ENCODE measurements at regions not wholly inside any gene's neighbourhood (a gene's known extent, or its start where the extent isn't known, plus 50 kb on each side); places are given as distances from the start of the nearest gene placed in this dataset.

DNA sequence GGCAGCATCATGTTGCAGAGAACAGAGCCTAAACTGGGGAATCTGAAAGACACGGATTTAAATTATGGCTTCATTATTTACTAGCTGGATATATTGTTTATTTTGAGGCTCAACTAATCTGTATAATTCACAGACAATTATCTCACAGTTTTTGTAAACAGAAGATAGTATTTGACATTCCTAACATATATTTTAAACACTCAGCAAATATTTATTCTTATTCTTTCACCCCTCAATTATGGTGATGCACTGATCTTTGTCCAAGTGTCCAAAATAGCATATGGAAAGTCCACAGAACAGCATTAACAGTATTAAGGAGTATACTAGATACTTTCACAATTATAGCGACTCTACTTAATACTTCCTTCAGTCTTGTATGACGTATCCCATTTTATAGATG lies 257.0 kb downstream of the ADGRG6 start:
- CTCF ChIA-PET = interaction anchor here (1.4 kb wide), 1 partner anchor 7 kb away, joined by 4 read pairs; no protein-coding TSS in a partner anchor
- peaks cover 2% of the 10 kb centered on the region for H3K9me3 Mint-ChIP-seq
- no peaks in the 10 kb centered on the region for H3K36me3 Mint-ChIP-seq (ENCODE audit: low read depth)
- peaks cover 2% of the 10 kb centered on the region for H3K27me3 Mint-ChIP-seq
- H3K27ac Mint-ChIP-seq = no peak overlapping the region
- ATAC-seq (ENCODE audit: low read depth) (no peak), DNase-seq (no peak)
- POLR2A ChIA-PET = no interaction called here
- H3K4me1 Mint-ChIP-seq = no peaks in the 10 kb centered on the region
- intact Hi-C loops (cut with micrococcal nuclease) = no loop called here
- TF ChIP-seq, protein P1, sequence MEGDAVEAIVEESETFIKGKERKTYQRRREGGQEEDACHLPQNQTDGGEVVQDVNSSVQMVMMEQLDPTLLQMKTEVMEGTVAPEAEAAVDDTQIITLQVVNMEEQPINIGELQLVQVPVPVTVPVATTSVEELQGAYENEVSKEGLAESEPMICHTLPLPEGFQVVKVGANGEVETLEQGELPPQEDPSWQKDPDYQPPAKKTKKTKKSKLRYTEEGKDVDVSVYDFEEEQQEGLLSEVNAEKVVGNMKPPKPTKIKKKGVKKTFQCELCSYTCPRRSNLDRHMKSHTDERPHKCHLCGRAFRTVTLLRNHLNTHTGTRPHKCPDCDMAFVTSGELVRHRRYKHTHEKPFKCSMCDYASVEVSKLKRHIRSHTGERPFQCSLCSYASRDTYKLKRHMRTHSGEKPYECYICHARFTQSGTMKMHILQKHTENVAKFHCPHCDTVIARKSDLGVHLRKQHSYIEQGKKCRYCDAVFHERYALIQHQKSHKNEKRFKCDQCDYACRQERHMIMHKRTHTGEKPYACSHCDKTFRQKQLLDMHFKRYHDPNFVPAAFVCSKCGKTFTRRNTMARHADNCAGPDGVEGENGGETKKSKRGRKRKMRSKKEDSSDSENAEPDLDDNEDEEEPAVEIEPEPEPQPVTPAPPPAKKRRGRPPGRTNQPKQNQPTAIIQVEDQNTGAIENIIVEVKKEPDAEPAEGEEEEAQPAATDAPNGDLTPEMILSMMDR (IDR thresholded peaks at IDR 0.05) = no peak
- H3K4me3 Mint-ChIP-seq = no peak overlapping the region

DNA sequence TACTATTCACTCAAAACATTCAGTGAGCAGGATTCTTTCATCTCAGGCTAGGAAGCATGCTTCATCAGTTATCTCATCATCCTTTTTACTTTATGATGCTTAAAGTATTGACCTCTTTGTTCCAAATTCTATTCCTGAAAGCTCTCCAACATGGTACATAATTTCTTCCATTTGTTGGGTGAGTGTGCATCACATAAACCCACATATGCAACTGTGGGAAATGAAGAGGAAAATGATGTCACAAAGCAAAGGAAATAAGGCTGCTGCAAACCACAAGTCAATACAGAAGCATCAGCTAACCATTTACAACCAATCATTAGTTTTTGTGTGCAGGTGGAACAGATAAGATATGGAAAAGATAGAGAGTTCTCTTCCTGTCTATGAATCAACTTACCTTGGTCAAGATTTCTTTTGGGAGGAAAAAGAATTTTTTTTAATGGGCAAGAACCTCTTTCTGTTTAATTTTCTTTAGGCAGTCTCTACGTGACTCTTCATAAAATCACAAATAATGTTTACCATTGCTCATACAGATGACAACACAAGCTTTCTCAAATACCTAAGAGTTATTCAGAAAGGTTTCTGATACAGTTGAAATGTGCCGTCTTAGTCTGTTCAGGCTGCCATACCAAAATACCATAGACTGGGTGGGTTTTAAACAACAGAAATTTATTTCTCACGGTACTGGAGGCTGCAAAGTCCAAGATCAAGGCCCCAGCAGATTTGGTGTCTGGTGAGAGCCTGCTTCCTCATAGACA lies 259.9 kb downstream of the ADGRG6 start:
- POLR2A ChIA-PET = no interaction called here
- no peak overlapping the region for H3K4me3 Mint-ChIP-seq
- no peaks in the 10 kb centered on the region for H3K36me3 Mint-ChIP-seq (ENCODE audit: low read depth)
- intact Hi-C loops (cut with micrococcal nuclease) = no loop called here
- no peak overlapping the region for H3K27ac Mint-ChIP-seq
- no peaks in the 10 kb centered on the region for H3K4me1 Mint-ChIP-seq
- peaks cover 2% of the 10 kb centered on the region for H3K27me3 Mint-ChIP-seq
- ATAC-seq (ENCODE audit: low read depth) (no peak), DNase-seq (no peak)
- H3K9me3 Mint-ChIP-seq = peaks cover 2% of the 10 kb centered on the region
- TF ChIP-seq, protein P1 (IDR thresholded peaks at IDR 0.05) = no peak
- CTCF ChIA-PET = no interaction called here

DNA sequence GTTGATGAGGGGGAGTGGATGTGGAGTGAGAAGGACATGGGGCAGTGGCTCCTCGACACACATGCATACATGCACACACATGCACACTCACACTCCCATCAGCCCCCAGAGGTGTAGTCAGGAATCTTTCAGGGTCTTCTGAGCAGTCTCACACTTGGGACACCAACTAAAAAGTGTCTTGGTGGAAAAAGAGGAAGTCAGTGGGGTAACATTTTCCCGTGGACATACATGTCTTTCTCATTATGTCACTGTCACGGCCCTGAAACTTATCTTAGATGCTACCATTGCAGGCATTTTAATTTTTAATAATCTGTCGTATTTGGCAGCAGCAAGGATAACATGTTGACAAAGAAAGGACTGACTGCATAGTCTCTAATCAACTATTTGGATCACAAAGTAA lies 261.1 kb downstream of the ADGRG6 start:
- Mint-ChIP-seq H3K36me3 (ENCODE audit: low read depth) (no peaks in the 10 kb centered on the region), H3K9me3 (peaks cover 2% of the 10 kb centered on the region), H3K27ac (no peak overlapping the region), H3K4me1 (no peaks in the 10 kb centered on the region), H3K27me3 (peaks cover 2% of the 10 kb centered on the region), H3K4me3 (no peak overlapping the region)
- TF ChIP-seq, protein P1 (IDR thresholded peaks at IDR 0.05) = no peak
- ChIA-PET POLR2A (no interaction called here), CTCF (no interaction called here)
- ATAC-seq (ENCODE audit: low read depth) (no peak), DNase-seq (no peak)
- intact Hi-C loops (cut with micrococcal nuclease) = no loop called here

DNA sequence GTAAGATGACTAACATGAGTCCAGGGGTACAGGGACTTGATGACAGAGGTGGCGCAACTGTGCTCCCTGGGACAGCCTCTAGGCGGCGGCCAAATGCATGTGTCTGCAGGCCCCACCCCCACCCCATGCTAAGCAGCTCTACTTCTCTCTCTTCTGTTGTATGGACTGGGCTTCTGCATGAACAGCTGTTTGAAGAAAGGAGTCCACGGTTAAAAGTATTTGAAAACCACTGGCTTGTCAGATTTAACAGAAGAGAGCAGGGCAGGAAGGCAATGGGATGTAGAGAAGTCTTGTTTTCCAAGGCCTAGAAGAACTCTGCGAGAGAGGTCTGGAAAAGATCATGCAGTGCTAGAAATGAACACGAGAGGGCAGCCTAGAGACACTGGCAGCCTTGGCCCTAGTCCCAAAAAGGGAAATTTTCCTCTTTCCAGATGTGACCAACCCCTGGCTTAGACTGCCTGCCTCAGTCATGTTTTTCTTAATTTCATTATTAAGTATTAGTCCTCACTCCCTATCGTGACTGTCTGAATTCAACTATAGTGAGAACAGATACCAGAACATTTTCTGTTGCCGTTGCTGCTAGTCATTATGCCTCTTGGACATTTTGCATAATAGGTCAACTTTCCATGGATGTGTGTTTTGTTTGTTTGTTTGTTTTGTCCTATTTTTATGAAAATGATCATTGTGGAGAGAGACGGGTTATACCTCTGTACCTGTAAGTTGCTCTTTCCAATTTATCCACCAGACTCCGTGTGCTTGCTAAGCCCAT lies 265.0 kb downstream of the ADGRG6 start:
- Mint-ChIP-seq H3K4me3 (no peak overlapping the region), H3K27me3 (no peaks in the 10 kb centered on the region), H3K27ac (no peak overlapping the region), H3K9me3 (no peaks in the 10 kb centered on the region), H3K4me1 (no peaks in the 10 kb centered on the region), H3K36me3 (ENCODE audit: low read depth) (no peaks in the 10 kb centered on the region)
- ChIA-PET POLR2A (no interaction called here), CTCF (interaction anchor here (0.6 to 3.1 kb wide), 7 partner anchors 9 to 861 kb away, joined by 3 to 34 read pairs (median 4); no protein-coding TSS in a partner anchor)
- DNase-seq = no peak
- ATAC-seq (ENCODE audit: low read depth) = peak; percentile 66
- intact Hi-C loops (cut with micrococcal nuclease) = loop anchor here (1.0 to 5.0 kb wide), 6 partner anchors 125 to 860 kb away; partner anchors contain the start of genes NMBR and VTA1
- TF ChIP-seq, protein P1 (IDR thresholded peaks at IDR 0.05) = peak; percentile 79

DNA sequence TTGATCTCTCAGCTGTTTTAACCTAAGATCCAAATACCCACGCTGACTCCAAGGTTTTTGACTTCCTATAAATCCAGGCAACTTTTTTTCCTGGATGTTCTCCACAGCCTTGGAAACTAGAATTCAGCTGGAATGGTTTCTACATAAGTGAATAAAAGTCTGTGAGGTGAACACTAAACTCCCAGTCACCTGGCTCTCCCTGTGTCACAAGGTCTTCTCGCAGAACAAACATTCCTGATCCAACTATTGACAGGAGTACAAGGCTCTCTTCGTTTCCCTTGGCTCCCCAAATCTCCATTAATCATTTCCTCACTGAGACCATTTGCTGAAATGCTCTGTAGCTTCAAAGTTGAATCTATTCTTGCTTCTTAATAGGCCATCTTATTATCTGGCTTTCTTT lies 265.7 kb downstream of the ADGRG6 start:
- intact Hi-C loops (cut with micrococcal nuclease) = loop anchor here (1.0 to 5.0 kb wide), 3 partner anchors 460 to 860 kb away; no protein-coding TSS in a partner anchor
- ATAC-seq (ENCODE audit: low read depth) (no peak), DNase-seq (no peak)
- CTCF ChIA-PET = interaction anchor here (0.8 to 3.1 kb wide), 2 partner anchors 770 to 860 kb away, joined by 3 to 34 read pairs; no protein-coding TSS in a partner anchor
- POLR2A ChIA-PET = no interaction called here
- no peaks in the 10 kb centered on the region for H3K27me3 Mint-ChIP-seq
- no peak overlapping the region for H3K27ac Mint-ChIP-seq
- H3K4me1 Mint-ChIP-seq = no peaks in the 10 kb centered on the region
- H3K4me3 Mint-ChIP-seq = no peak overlapping the region
- no peaks in the 10 kb centered on the region for H3K36me3 Mint-ChIP-seq (ENCODE audit: low read depth)
- no peaks in the 10 kb centered on the region for H3K9me3 Mint-ChIP-seq
- TF ChIP-seq, protein P1 (IDR thresholded peaks at IDR 0.05) = no peak
